A172 (cell line): ENCODE measurements at regions not wholly inside any gene's neighbourhood (a gene's known extent, or its start where the extent isn't known, plus 50 kb on each side); places are given as distances from the start of the nearest gene placed in this dataset.

ENCODE experiments used
- DNase-seq: peaks from one replicate; pipeline ENCODE4 v3.0.0-alpha.2; 2015; ENCODE audit warnings: low spot score

- DNase-seq: no peak
These were observed 72.2 kb upstream of the ZFP64 start for GRCh38 chr20:52263757-52264156.

GRCh38 chr20:52261792-52262191, 70.2 kb upstream of the ZFP64 start:
- DNase-seq: no peak

GRCh38 chr20:52259295-52259694, 67.7 kb upstream of the ZFP64 start:
- no peak for DNase-seq

- DNase-seq: no peak
These were observed 64.9 kb upstream of the ZFP64 start for GRCh38 chr20:52256454-52256853.

- no peak for DNase-seq
These were observed 61.1 kb upstream of the ZFP64 start for GRCh38 chr20:52252664-52253063.

GRCh38 chr20:52251827-52252226, 60.2 kb upstream of the ZFP64 start:
- DNase-seq: no peak

- no peak for DNase-seq
These were observed 59.6 kb upstream of the ZFP64 start for GRCh38 chr20:52251136-52251700.

- DNase-seq: no peak
These were observed 56.0 kb upstream of the ZFP64 start for GRCh38 chr20:52247548-52247947.

- DNase-seq: no peak
These were observed 54.8 kb upstream of the ZFP64 start for GRCh38 chr20:52246366-52246765.

- no peak for DNase-seq
These were observed 53.1 kb upstream of the ZFP64 start for GRCh38 chr20:52244702-52245101.

- DNase-seq: peak; percentile 7
These were observed 51.0 kb upstream of the ZFP64 start for GRCh38 chr20:52242237-52243230.
